ENCODE measurements at regions not wholly inside any gene's neighbourhood (a gene's known extent, or its start where the extent isn't known, plus 50 kb on each side); places are given as distances from the start of the nearest gene placed in this dataset.

- Histone ChIP-seq H3K9me3 (ENCODE audit: control insufficient read depth, insufficient read depth, low read length) (no peaks in the 10 kb centered on the region), H3K27me3 (ENCODE audit: control insufficient read depth, insufficient read depth, low read length) (no peaks in the 10 kb centered on the region; the same call in 1 of the 2 replicates), H4K91ac (ENCODE audit: insufficient read depth, low read depth, low read length) (no peak overlapping the region), H3K9ac (ENCODE audit: low read depth, low read length) (no peak overlapping the region), H3K18ac (ENCODE audit: low read depth, low read length) (no peak overlapping the region), H3K23ac (ENCODE audit: low read depth, low read length) (no peak overlapping the region), H3K4ac (ENCODE audit: low read depth, low read length) (0 out of 2 replicates have a peak overlapping the region, but pooled peaks have one; percentile 1), H3K56ac (ENCODE audit: extremely low read depth, insufficient read depth, low read length) (no peak overlapping the region), H2AK5ac (ENCODE audit: low read depth, low read length) (no peak overlapping the region; the same call in none of the 2 replicates), H4K8ac (ENCODE audit: low read depth in 2 of 2, low read length in 2 of 2) (no peak overlapping the region), H2AFZ (replicated peaks; ENCODE audit: low read length, poor library complexity) (no peak overlapping the region), H3K14ac (replicated peaks; ENCODE audit: low read depth, low read length) (peak overlapping the region; percentile 63; the same call in 1 of the 2 replicates), H3K4me1 (ENCODE audit: control insufficient read depth, insufficient read depth, low read length) (peaks cover 2% of the 10 kb centered on the region; the same call in 1 of the 2 replicates), H2BK20ac (ENCODE audit: low read depth, low read length) (no peak overlapping the region), H2BK120ac (ENCODE audit: low read depth, low read length) (no peak overlapping the region), H3K27ac (ENCODE audit: insufficient read depth, low read length) (no peak overlapping the region), H3K4me2 (ENCODE audit: low read depth, low read length) (no peak overlapping the region), H2BK5ac (ENCODE audit: low read depth, low read length, poor library complexity, severe bottlenecking) (no peak overlapping the region), H4K5ac (ENCODE audit: low read depth, low read length) (no peak overlapping the region), H3K79me1 (ENCODE audit: low read depth in 1 of 2, low read length in 2 of 2) (no peaks in the 10 kb centered on the region), H3K36me3 (ENCODE audit: control insufficient read depth, insufficient read depth, low read length) (no peaks in the 10 kb centered on the region), H3K4me3 (ENCODE audit: insufficient read depth, low read depth, low read length) (no peak overlapping the region), H2BK15ac (ENCODE audit: low read depth, low read length) (peak overlapping the region; percentile 46; the same call in 1 of the 3 replicates), H3K9me1 (ENCODE audit: insufficient read depth, low read length) (peaks cover 5% of the 10 kb centered on the region; the same call in 1 of the 2 replicates), H2AK9ac (replicated peaks; ENCODE audit: low read depth, low read length, poor library complexity) (no peak overlapping the region), H4K20me1 (ENCODE audit: insufficient read depth, low read length) (no peaks in the 10 kb centered on the region)
- in situ Hi-C loops (cut with MboI; ENCODE audit: low sequenced_read_pairs) = no loop called here
- ATAC-seq (ENCODE audit: low read depth) (peak; percentile 53), DNase-seq (no peak)
- intact Hi-C loops (cut with micrococcal nuclease) = no loop called here
- no CpG with 5 or more reads among the region's 3 CpGs for WGBS, 2 experiments (ENCODE audit: extremely low coverage in 2 of 2, insufficient read length in 1 of 2)
- BruUV-seq (replicated peaks) = no TSS peak
- ChIA-PET POLR2A (ENCODE audit: unreplicated experiment) (no interaction called here), CTCF (interaction anchor here (0.7 kb wide), 1 partner anchor 1688 kb away, joined by 4 read pairs; no protein-coding TSS in a partner anchor)
- TF ChIP-seq RAD21 (IDR thresholded peaks at IDR 0.05; ENCODE audit: low read length) (no peak), FOS (IDR thresholded peaks at IDR 0.05; ENCODE audit: low read depth, low read length) (no peak), RFX5 (IDR thresholded peaks at IDR 0.05; ENCODE audit: low read depth, low read length) (no peak), MXI1 (IDR thresholded peaks at IDR 0.05; ENCODE audit: borderline replicate concordance, low read depth, low read length) (no peak), NFE2L2 (IDR thresholded peaks at IDR 0.05; ENCODE audit: low read depth, low read length) (no peak), USF2 (IDR thresholded peaks at IDR 0.05; ENCODE audit: low read depth, low read length) (no peak), SMC3 (IDR thresholded peaks at IDR 0.05; ENCODE audit: low read depth, low read length) (no peak), RCOR1 (IDR thresholded peaks at IDR 0.05; ENCODE audit: insufficient replicate concordance, low read length) (no peak), CHD1 (IDR thresholded peaks at IDR 0.05; ENCODE audit: low read depth, low read length) (no peak), BHLHE40 (IDR thresholded peaks at IDR 0.05; ENCODE audit: low read depth, low read length) (no peak), MAFK (IDR thresholded peaks at IDR 0.05; ENCODE audit: low read depth, low read length) (no peak), CEBPB (IDR thresholded peaks at IDR 0.05; ENCODE audit: low read depth, low read length) (no peak)
- TF ChIP-seq, protein P1, sequence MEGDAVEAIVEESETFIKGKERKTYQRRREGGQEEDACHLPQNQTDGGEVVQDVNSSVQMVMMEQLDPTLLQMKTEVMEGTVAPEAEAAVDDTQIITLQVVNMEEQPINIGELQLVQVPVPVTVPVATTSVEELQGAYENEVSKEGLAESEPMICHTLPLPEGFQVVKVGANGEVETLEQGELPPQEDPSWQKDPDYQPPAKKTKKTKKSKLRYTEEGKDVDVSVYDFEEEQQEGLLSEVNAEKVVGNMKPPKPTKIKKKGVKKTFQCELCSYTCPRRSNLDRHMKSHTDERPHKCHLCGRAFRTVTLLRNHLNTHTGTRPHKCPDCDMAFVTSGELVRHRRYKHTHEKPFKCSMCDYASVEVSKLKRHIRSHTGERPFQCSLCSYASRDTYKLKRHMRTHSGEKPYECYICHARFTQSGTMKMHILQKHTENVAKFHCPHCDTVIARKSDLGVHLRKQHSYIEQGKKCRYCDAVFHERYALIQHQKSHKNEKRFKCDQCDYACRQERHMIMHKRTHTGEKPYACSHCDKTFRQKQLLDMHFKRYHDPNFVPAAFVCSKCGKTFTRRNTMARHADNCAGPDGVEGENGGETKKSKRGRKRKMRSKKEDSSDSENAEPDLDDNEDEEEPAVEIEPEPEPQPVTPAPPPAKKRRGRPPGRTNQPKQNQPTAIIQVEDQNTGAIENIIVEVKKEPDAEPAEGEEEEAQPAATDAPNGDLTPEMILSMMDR (conservative IDR thresholded peaks at IDR 0.05; ENCODE audit: low read depth, low read length) = no peak
- dilution Hi-C loops (cut with HindIII; ENCODE audit: low sequenced_read_pairs, unreplicated experiment) = no loop called here
These were observed 138.7 kb upstream of the MED13L start for GRCh38 chr12:116416166-116416565.

All from IMR-90 (cell line).